Superior temporal gyrus (tissue), 1 donor: ENCODE measurements at regions not wholly inside any gene's neighbourhood (a gene's known extent, or its start where the extent isn't known, plus 50 kb on each side); places are given as distances from the start of the nearest gene placed in this dataset.

Source experiments
- DNase-seq: peaks from one replicate; pipeline ENCODE4 v3.0.0-alpha.2; 2016; ENCODE audit errors: extremely low spot score

DNA sequence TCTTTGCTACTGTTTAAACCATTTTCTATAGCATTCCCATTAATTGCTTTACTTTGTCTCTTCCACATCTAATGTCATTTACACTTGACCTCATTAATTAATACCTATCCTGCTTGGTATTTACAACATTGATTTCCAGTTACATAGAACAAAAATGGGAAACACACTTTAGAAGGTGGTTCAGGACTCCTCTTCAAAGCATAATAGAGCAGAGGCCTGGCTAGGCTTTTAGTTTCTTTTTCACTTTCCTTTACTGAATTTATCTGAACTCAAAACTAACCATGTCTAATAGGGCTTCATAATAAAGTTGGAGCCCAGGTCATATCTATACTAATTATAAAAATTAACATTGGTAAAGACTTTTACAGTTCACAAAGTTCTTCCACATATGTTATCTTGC, 648.0 kb upstream of the KIRREL3 start:
- DNase-seq: no peak

DNA sequence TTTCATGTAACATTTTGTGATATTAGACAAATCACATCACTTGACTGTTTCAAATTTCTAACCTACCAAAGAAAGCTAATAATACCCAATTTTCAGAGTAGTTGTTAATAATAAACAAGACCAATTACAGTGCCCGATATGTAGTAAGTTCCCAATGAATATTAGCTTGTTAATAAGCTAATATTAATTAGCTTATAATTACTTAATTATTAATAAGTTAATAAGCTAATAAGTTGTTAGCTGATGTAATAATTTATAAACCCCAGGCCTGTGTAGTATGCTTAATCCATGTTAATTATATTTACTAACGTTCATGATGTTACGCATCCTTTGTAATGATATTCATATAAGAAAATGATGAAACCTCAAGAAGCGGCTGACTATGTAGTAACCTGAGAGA, 643.8 kb upstream of the KIRREL3 start:
- DNase-seq: no peak

DNA sequence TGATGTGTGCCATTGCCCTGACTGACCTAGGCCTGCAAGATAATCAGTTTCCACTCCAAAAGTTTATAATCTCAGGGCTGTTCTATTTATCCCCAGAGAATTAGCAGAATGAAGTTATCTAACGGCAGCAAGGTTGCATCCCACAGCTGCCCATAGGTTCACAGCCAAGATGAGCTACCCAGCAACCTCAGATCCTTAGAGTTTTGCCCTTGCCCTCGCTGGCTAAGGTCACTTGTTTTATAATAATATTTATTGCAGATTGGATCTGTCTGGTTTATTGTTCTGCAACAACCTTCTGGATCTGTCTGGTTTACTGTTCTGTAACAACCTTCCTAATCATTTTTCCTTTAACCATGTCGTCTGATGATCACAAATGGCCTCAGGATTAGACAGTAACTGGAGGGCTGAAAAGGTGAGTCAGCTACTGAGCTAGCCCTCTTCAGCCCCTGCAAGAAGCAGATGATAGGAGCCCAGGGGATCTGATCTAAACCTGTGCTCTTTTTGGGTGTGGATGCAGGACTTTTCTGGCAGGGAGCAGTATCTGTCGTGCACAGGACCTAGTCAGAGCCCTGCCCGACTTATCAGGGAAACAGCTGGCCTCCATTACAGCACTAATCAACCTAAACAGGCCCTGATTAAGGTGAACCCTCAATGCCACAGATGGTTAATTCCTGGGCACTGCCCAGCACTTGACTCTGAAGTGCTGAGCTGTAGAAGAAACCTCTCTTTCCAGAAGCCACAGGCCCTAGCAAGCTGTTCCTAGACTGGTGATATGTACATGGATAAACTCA, 642.9 kb upstream of the KIRREL3 start:
- no peak for DNase-seq

DNA sequence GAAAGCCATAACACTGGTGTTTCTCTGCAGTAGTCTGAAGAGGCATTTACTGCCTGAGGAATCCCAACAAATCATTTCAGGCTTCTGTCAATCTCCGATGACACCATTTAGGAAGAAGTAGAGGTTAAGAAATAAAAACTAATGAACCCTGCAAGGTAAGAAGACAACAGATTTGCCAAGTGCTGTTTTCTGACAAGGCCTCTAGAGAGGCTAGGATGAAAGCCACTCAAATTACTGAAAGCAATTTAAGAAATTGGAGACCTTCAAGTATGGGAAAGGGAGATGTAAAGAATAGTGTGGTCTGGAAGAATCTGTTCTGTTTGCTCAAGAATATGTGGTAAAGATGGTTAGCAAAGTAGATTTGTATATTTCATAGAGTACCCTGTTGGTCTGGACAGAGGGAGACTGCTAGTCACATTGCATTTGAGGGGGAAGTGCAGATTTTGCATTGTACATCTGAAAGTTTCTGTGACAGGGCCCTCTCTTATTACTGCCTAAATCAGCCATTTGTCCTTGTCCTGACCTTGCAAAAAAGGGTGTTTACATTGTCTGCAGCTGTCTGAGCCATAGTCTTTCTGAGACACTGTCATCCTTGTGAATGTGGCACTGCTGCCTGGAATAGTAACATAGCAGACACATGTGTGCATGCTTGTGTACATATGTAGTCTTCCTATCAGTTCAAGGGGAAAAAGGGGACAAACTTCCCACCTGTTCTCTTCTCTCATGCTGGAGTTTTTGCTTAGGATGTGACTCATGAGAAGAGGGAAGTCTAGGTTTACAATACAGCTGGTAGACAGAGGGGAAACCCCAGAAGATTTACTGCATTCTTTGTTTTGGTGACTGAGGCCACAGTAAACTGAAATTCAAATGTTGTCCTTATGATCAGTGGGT, 640.2 kb upstream of the KIRREL3 start:
- no peak for DNase-seq

DNA sequence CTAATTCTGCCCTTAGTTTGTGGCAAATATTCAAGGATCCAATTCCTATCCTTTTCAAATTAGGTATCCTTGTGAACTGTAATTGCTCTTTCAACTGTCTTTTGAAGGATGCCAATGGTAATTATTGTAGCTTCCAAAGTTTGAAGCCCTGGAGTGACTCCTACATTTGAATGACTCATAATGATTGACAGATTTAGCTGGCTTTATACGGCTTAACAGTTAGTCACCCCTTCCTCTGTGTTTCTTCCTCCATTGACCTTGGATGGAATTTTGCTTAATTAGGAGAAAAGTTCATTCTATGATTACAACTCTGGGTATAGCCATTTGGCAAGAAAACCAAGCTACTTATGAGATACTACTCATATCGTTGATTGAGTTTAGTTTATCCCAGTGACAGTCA, 639.3 kb upstream of the KIRREL3 start:
- DNase-seq: no peak

DNA sequence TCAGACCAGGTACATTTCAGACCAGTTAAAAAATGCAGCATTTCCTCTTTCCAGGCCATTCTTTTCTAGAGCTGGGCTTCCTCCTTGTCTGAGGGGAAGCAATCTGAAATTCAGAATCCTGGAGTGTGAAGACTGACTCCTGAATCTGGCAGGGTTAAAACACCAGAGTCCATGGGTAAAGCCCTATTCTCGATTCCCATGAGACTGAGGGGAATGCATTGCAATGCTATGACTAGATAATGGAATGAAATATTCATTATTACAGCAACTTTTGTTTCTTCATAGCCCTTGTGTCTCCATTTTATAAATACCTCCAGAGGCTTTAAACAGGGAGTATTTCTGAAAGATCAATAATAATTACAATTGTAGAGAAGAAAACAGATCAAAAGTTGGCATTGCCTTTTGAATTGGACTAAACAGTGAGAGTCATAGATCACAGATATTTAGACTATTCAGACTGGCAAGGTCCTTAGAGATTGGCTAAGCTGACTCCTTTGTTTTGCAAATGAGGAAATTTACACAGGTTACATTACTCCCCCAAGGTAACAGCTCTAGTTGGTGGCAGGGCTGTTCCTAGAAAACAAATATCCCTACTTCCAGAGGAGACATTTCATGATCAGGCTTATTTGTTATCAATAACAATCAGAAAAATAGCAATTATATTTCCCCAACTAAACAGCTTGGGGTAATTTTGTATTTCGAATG, 632.6 kb upstream of the KIRREL3 start:
- no peak for DNase-seq

DNA sequence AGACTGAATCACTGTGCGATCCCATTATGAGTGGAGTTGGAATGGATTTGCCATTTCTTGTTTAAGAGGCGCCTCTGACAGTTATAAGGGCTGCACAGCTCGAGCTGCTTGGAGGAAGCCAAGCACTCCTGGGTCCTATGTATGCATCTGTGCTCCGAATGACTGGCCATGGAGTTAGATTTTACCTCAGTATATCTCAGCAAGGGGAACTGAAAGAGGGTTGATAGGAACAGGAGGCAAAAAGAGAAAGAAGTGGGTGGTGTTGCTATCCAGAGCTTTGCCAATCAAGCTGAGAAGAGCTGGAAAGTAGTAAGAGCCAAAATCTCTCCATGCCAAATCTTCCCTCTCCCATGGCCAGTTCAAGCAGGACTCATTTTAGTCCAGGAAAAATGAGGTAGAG, 632.0 kb upstream of the KIRREL3 start:
- DNase-seq: peak; percentile 62

DNA sequence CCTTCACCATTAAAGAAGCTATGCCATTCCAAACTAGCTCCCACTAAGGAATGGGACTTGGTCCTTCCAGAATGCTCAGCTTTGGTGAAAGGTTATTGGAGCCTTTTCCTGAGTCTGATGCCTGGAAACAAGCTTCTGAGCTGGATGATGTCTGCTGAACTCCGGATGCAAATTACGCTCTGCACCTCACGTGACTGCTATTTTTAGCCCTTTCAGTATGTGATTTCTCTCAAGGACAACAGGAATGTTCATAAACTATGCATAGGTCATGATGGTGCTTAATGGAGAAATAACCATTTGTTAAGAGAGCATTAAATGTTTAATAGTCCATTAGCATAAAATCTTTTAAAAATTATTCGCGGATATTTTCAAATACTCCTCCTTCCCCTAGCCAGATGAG, 631.4 kb upstream of the KIRREL3 start:
- no peak for DNase-seq

DNA sequence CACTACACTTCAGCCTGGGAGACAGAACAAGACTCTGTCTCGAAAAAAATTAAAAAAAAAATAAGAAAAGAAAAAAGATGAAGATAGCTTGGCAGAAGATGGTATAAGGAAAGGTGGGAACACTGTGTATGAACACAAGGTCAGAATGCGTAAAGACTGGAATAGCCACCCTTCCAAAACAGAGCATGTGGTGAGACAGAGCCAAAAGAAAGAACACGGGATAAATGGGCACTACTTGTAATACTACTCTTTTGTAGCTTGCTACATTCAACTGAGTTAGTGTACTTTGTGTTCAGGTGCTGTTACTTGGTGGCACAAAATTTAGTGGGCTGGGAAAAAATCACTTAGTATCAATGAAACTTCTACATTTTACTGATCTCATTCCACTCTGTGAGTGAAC, 628.6 kb upstream of the KIRREL3 start:
- DNase-seq: no peak

DNA sequence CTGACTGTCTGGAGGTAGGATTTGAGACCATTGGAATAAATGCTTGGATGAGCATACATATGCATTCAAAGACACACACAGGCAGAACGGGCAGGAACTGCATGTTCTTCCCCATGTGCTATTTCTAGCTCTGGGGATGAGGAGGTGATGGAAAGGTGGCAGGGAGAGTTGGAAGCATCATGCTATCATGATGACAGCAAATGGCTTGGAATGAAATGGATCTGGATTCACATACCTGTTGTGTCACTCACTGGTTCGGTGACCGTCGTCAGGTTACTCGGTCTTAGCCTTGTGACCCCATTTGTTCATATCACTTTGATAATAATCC, 627.9 kb upstream of the KIRREL3 start:
- DNase-seq: no peak

DNA sequence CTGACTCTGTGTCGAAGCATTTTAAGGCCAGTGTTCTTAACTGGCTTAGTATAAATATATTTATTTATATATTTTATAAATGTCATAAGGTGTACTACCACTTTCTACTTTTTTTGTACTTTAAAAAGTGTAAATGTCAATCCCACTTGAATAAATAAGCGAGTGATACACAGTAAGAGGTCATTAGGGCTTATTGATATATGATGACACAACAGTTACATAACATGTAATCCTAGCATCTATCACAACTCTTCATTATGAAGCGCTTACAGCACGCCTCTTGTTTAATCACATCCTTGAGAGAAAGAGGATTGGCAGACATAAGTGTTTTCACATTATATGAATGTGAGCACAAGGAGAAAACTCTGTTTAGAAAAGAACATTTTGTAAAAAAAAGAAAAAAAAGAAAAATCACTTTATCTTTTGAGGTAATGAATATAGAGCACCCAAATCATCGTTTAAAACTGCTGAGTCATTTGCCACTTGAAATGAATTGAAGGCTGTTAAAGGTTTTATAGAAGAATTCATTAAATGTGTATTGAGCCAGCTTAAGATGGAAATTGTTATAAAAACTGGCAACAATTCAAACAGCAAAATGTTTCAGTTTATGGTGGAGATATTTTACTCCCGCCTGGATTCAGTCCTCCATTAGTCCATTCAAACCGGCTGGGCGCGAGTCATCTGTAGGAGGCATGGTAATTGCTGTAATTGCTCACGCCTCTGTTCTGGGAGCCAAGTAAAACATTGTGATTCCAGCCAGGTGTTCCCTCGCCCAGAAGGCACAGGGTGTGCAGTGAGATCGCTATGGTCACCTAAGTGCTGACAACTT, 627.3 kb upstream of the KIRREL3 start:
- peak; percentile 37 for DNase-seq

DNA sequence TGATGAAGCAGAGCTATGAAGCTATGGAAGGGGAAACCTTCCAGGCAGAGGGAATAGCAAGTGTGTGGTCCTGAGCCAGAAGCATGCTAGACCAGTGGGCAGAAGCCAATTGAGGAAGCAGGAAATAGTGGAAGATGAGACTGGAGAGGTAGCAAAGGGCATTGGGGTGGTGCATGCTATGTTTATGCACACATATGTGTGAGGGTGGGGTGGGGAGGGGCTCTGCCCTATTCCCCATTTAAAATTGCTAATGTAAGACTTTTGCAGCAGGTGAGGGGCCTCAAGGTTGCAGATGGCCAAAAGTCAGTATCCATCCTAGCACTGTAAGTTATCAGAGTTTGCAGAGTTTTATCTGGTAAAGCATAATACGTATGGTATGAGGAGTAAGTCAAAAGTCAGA, 626.6 kb upstream of the KIRREL3 start:
- DNase-seq: no peak

DNA sequence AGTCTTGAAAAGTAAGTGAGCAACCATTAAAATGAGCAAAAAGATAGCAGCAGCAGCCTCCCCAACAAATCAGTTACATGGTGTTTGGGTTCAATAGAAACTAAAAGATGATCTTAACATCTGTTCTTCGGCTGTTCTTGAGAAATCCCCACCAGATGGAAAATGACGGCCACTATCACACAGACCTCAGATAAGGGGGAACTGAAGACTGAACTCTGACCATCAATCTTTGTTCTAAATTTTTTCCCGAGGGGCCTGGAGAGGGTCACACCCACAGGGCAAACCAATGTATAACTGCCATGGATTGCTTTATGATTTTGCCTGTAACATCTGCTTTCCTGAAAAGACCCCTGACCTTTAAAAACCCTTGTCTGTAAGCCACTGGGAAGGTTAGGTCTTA, 624.8 kb upstream of the KIRREL3 start:
- no peak for DNase-seq

DNA sequence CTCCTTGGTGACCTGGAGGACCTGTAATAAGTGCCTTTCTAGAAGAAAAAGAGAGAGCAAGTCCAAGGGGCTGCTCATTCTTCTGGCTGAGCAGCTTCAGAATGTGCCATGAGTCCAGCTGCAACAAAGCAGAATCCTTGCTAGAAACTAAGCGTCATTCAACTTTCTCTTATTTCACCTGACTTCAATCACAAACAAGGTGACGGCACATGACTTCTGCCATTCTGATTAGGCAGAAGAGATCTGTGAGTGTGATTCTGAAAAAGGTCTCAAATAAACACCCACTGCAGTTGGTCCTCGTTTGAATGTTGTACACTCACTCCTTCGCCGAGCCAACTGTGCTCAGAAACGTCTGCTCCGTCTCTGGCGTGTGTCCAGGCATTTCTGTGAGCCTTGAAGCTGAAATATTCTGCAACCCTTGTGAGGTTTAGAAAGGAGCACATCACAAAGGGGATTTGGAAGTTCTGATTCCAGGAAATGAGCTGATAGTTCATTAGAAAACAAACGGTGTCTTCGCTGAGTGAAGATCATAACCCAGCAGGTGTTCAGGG, 623.8 kb upstream of the KIRREL3 start:
- DNase-seq: peak; percentile 60

DNA sequence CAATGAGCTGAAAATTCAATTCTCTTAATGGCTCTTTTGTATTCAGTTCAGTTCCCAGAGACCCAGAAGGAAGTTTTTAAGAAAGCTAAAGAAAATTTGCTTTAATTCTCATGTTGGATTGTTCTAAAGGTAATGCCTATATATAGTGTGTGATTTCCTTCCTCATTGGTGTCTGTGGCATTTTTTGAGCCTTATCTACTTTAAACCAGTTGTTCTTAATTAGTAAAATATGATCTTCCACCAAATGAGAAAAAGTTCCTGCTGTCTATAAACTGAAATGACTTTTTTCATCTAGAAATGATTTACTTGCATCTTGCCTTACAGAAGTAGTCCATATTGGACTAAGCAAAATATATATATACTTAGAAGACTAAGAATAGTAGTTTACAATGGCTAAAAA, 622.1 kb upstream of the KIRREL3 start:
- DNase-seq: no peak

DNA sequence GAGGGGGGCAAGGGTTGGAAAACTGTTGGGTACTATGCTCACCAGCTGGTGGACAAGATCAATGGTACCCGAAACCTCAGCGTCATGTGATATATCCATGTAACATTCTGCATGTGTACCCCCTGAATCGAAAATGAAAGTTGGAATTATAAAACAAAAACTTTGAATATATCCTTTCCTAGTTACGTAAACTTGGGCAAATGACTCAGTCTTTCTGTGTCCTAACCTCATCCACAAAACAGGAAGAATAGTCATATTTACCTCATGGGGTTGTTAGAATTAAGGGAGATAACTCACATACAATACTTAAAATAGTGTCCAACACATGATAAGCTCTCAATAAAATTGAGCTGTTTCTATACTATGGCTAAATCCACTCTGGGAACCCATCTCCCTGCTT, 620.1 kb upstream of the KIRREL3 start:
- DNase-seq: no peak

DNA sequence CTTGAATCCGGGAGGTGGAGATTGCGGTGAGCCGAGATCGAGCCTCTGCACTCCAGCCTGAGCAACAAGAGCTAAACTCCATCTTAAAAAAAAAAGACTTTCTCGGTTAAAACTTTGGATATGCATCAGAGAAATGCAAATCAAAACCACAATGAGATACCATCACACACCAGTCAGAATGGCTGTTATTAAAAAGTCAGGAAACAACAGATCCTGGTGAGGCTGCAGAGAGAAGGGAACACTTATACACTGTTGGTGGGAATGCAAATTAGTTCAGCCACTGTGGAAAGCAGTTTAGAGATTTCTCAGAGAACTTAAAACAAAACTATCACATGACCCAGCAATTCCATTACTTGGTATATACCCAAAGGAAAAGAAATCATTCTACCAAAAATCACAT, 619.4 kb upstream of the KIRREL3 start:
- DNase-seq: no peak

DNA sequence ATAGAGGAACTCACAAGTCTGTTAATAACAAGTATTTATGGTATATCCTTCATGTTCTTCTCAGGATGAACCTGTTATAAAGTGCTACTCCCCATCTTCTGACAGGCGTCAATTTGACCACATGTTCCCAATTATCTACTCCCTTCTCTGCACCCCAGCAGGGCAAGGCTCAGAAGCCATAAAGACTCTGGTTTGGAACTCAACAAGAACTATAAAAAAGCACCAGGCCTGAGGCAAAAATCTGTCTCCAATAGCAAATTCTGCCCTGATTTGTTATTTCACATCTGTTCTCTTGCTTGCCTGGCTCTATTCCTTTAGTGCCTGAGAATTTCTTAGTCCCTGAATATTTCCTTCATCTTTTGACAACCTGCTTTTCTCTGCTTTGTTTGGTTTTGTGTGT, 618.2 kb upstream of the KIRREL3 start:
- no peak for DNase-seq

DNA sequence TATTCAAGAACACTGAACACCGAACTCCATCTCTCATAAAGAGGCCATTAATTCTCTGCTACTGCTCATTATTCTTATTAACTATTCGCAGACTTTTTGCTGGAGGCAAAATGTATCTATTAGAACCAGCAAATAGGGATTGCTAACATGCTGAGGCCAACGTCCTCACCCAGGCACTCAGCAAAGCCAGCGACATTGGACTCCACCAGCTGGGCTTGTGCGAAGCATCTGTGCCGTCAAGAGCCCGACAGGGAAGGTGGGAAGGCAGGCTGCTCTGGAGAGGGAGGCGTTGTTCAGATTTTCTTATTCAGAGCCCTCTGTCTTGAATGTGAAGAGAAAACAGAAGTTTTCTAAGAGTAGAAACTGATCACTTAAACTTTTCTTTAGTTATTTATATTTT, 615.6 kb upstream of the KIRREL3 start:
- DNase-seq: no peak

DNA sequence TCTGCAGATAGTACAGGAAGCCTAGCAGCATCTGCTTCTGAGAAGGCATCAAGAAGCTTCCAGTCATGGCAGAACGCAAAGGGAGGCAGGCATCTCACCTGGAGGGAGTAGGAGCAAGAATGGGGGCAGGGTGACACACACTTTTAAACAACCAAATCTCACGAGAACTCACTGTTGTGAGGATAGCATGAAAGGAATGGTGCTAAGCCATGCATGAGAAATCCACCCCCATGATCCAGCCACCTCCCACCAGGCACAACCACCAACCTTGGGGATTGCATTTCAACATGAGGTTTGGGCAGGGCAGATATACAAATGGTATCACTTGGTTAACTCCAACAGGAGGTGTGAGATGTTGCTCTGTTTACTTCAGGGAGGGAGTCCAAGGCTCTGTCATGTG, 612.0 kb upstream of the KIRREL3 start:
- no peak for DNase-seq

DNA sequence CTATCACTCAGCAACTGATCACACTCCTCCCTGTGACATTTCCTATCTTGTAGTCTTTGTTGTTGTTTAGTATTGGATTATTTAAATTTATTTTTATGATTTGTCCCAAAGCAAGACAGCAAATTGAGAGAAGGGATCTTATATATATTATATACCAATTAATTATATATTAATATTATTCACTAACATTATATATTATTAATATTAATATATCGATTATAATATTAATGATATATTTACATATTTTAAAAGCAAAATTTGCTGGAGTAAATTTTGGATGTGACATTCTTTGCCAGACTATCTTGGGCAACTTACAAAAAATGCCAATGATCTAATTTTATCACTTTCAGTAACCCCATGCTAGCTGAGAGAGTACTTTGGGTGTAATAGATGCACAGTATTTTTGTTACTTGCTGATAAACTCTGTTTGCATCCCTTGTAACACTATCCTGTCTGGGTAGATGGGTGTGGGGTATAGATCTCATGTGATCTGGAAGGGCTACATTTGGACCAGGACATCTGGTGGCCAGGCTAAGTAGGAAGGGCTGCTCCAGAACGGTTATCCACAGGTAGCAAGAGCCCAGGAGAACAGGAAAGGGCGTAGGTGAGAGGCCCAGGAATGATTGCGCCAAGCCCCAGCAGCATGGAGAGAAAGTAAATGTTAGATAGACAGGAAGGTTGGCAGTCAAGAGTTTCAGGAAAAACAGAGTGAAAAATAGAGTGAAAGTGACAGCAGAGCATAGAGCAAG, 608.6 kb upstream of the KIRREL3 start:
- DNase-seq: no peak
